HL-60 (cell line): ENCODE measurements at regions not wholly inside any gene's neighbourhood (a gene's known extent, or its start where the extent isn't known, plus 50 kb on each side); places are given as distances from the start of the nearest gene placed in this dataset.

ENCODE experiments used
- DNase-seq, 2 experiments: peaks; one replicate each; pipeline ENCODE4 v3.0.0-alpha.2; 2010 to 2020; ENCODE audit warnings: low read depth in 1 of 2, low spot score in 1 of 2
- H3K27ac ChIP-seq: fragments of 250-450 bp; sonication (Bioruptor Pico); replicated peaks from 2 replicates; pipeline ENCODE4 v1.5.1; 2020; ENCODE audit warnings: mild to moderate bottlenecking, moderate library complexity
- H3K27me3 ChIP-seq: fragments of 250-450 bp; sonication (Bioruptor Pico); 2 replicates; pipeline ENCODE4 v1.5.1; 2021; ENCODE audit warnings: mild to moderate bottlenecking, moderate library complexity; ENCODE audit not compliant: insufficient read depth, poor library complexity, severe bottlenecking
- H3K4me3 ChIP-seq: replicated peaks from 2 replicates; pipeline ENCODE4 v1.5.1; 2011; ENCODE audit warnings: mild to moderate bottlenecking, control low read depth, low read length; ENCODE audit not compliant: insufficient read depth
- GABPA ChIP-seq: IDR thresholded peaks from 2 replicates; pipeline ENCODE4 v1.6.1; 2012; ENCODE audit warnings: low read depth
- POLR2AphosphoS5 ChIP-seq: IDR thresholded peaks from 2 replicates; pipeline ENCODE4 v1.6.1; 2012; ENCODE audit warnings: low read depth
- SPI1 ChIP-seq: IDR thresholded peaks from 2 replicates; pipeline ENCODE4 v1.6.1; 2012; ENCODE audit warnings: low read depth, mild to moderate bottlenecking, borderline replicate concordance
- TF ChIP-seq, protein P1 (sequence below): IDR thresholded peaks from 2 replicates; pipeline ENCODE4 v1.6.1; 2012; ENCODE audit warnings: low read depth; ENCODE audit not compliant: insufficient replicate concordance
- TF ChIP-seq, protein P2 (sequence below): IDR thresholded peaks from one replicate; pipeline ENCODE4 v1.5.1; 2011; ENCODE audit warnings: low read length, control low read depth, inconsistent platforms; ENCODE audit not compliant: insufficient read depth

- DNase-seq, result no peak
- no peak overlapping the region for H3K27ac ChIP-seq
- H3K4me3 ChIP-seq, result no peak overlapping the region
- no peaks in the 10 kb centered on the region for H3K27me3 ChIP-seq
- TF ChIP-seq POLR2AphosphoS5 (no peak), GABPA (no peak)
These were observed 51.8 kb upstream of the RIPOR2 start for GRCh38 chr6:24987446-24988115.

DNA sequence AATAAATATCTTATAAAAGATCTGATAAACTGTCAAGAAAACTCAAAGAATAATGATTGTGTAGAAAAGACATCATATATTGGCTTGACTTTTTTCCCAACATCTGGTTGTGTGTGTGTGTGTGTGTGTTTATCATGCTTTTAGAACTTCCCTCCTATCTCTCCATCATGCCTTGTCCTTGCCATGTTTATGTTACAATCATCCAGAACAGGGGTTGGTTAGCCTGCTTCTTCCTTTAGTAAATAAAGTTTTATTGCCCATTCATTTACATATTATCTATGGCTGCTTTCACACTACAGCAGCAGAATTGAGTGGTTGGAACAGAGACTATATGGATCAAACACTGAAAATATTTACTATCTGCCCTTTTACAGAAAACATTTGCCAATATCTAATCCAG is 52.8 kb upstream of the RIPOR2 start:
- H3K27ac ChIP-seq, result no peak overlapping the region
- DNase-seq, result no peak
- TF ChIP-seq GABPA, result no peak
- TF ChIP-seq, protein P1, sequence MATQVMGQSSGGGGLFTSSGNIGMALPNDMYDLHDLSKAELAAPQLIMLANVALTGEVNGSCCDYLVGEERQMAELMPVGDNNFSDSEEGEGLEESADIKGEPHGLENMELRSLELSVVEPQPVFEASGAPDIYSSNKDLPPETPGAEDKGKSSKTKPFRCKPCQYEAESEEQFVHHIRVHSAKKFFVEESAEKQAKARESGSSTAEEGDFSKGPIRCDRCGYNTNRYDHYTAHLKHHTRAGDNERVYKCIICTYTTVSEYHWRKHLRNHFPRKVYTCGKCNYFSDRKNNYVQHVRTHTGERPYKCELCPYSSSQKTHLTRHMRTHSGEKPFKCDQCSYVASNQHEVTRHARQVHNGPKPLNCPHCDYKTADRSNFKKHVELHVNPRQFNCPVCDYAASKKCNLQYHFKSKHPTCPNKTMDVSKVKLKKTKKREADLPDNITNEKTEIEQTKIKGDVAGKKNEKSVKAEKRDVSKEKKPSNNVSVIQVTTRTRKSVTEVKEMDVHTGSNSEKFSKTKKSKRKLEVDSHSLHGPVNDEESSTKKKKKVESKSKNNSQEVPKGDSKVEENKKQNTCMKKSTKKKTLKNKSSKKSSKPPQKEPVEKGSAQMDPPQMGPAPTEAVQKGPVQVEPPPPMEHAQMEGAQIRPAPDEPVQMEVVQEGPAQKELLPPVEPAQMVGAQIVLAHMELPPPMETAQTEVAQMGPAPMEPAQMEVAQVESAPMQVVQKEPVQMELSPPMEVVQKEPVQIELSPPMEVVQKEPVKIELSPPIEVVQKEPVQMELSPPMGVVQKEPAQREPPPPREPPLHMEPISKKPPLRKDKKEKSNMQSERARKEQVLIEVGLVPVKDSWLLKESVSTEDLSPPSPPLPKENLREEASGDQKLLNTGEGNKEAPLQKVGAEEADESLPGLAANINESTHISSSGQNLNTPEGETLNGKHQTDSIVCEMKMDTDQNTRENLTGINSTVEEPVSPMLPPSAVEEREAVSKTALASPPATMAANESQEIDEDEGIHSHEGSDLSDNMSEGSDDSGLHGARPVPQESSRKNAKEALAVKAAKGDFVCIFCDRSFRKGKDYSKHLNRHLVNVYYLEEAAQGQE, result no peak
- TF ChIP-seq, protein P2, sequence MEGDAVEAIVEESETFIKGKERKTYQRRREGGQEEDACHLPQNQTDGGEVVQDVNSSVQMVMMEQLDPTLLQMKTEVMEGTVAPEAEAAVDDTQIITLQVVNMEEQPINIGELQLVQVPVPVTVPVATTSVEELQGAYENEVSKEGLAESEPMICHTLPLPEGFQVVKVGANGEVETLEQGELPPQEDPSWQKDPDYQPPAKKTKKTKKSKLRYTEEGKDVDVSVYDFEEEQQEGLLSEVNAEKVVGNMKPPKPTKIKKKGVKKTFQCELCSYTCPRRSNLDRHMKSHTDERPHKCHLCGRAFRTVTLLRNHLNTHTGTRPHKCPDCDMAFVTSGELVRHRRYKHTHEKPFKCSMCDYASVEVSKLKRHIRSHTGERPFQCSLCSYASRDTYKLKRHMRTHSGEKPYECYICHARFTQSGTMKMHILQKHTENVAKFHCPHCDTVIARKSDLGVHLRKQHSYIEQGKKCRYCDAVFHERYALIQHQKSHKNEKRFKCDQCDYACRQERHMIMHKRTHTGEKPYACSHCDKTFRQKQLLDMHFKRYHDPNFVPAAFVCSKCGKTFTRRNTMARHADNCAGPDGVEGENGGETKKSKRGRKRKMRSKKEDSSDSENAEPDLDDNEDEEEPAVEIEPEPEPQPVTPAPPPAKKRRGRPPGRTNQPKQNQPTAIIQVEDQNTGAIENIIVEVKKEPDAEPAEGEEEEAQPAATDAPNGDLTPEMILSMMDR, result no peak
- TF ChIP-seq POLR2AphosphoS5, result no peak
- TF ChIP-seq SPI1, result no peak
- no peak overlapping the region for H3K4me3 ChIP-seq
- H3K27me3 ChIP-seq, result no peaks in the 10 kb centered on the region

GRCh38 chr6:24990236-24990845 is 54.6 kb upstream of the RIPOR2 start:
- Histone ChIP-seq H3K27ac (no peak overlapping the region), H3K4me3 (no peak overlapping the region), H3K27me3 (no peaks in the 10 kb centered on the region)
- no peak for DNase-seq
- TF ChIP-seq, protein P2, result no peak
- TF ChIP-seq SPI1 (peak; percentile 31; the same call in 1 of the 2 replicates), POLR2AphosphoS5 (no peak), GABPA (no peak)
- TF ChIP-seq, protein P1, result no peak

GRCh38 chr6:24990944-24991809 is 55.4 kb upstream of the RIPOR2 start:
- no peak overlapping the region for H3K4me3 ChIP-seq

More at GRCh38 chr6:24990944-24991809, 55.4 kb upstream of the RIPOR2 start:
- TF ChIP-seq GABPA, result no peak
- TF ChIP-seq SPI1, result no peak
- no peak for TF ChIP-seq POLR2AphosphoS5
- TF ChIP-seq, protein P1, result no peak
- TF ChIP-seq, protein P2, result no peak
- no peaks in the 10 kb centered on the region for H3K27me3 ChIP-seq
- H3K27ac ChIP-seq, result no peak overlapping the region
- DNase-seq, result no peak
